ENCODE measurements at regions not wholly inside any gene's neighbourhood (a gene's known extent, or its start where the extent isn't known, plus 50 kb on each side); places are given as distances from the start of the nearest gene placed in this dataset.

- DNase-seq = no peak
- no peaks in the 10 kb centered on the region for H3K27me3 Mint-ChIP-seq
- no peak overlapping the region for H3K4me3 Mint-ChIP-seq
- no peaks in the 10 kb centered on the region for H3K36me3 ChIP-seq (ENCODE audit: insufficient read depth, low read length)
- intact Hi-C loops (cut with micrococcal nuclease) = no loop called here
- no peaks in the 10 kb centered on the region for H3K27me3 ChIP-seq (ENCODE audit: insufficient read depth, low read length)
- peaks cover 10% of the 10 kb centered on the region for H3K4me1 ChIP-seq (ENCODE audit: insufficient read depth, low read length)
- H3K4me1 Mint-ChIP-seq = peaks cover 12 to 18% (median 16%) of the 10 kb centered on the region in 4 donors
- ChIA-PET POLR2A (ENCODE audit: partially characterized antibody) (no interaction called here), CTCF (ENCODE audit: partially characterized antibody) (interaction anchor here (0.7 kb wide), 1 partner anchor 354 kb away, joined by 3 read pairs; no protein-coding TSS in a partner anchor)
- no peak overlapping the region for H3K27ac ChIP-seq (ENCODE audit: low read depth, low read length)
- no peaks in the 10 kb centered on the region for H3K9me3 ChIP-seq (ENCODE audit: control insufficient read depth in 1 of 2, low read length in 2 of 2)
- no peaks in the 10 kb centered on the region for H3K36me3 Mint-ChIP-seq
- no peak overlapping the region for H3K27ac Mint-ChIP-seq
- H3K4me3 ChIP-seq (ENCODE audit: low read length in 2 of 2) = no peak overlapping the region
- H3K9me3 Mint-ChIP-seq = peaks cover 0 to 4% (median 0%) of the 10 kb centered on the region in 8 donors
Observed at GRCh38 chr9:3756071-3756470, 230.3 kb upstream of the RFX3 start.

DNA sequence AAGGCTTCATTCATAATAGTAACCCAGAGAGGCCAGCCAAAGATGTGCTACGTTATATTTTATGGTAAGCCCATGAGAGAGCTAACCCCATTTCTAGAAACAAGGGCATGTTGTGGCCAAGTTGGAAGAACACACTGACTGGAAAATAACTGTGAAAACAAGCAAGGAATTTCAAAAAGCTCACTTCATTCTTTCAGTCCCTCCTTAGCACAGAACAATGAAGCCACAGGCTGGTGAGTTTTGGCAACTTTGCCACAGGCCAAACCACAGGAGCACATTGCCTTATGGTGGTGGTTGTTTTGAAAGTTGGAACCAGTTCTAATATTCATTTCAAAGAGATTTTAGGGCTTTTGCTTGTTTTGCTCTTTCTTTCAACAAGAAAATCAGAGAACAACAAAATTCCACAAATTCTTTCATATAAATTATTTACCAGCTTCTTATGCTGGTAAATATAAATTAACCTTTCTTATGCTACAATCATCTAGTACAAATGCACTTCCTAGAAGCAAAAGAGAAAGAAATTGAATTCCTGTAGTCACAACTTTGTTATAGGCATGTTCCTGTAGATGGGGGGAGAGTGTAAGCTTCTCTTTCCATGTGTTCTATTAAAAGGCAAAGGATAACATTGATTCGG is 225.4 kb upstream of the RFX3 start:
- Histone ChIP-seq H3K27me3 (ENCODE audit: insufficient read depth, low read length) (no peaks in the 10 kb centered on the region), H3K4me1 (ENCODE audit: insufficient read depth, low read length) (no peaks in the 10 kb centered on the region), H3K36me3 (ENCODE audit: insufficient read depth, low read length) (no peaks in the 10 kb centered on the region), H3K4me3 (ENCODE audit: low read length in 2 of 2) (no peak overlapping the region), H3K9me3 (ENCODE audit: control insufficient read depth in 1 of 2, low read length in 2 of 2) (no peaks in the 10 kb centered on the region), H3K27ac (ENCODE audit: low read depth, low read length) (no peak overlapping the region)
- no peak overlapping the region for H3K4me3 Mint-ChIP-seq
- no peak overlapping the region for H3K27ac Mint-ChIP-seq
- intact Hi-C loops (cut with micrococcal nuclease) = no loop called here
- peaks cover 1% of the 10 kb centered on the region in 2 donors for H3K27me3 Mint-ChIP-seq
- no peak for DNase-seq
- no peaks in the 10 kb centered on the region for H3K36me3 Mint-ChIP-seq
- POLR2A ChIA-PET (ENCODE audit: partially characterized antibody) = no interaction called here
- CTCF ChIA-PET (ENCODE audit: partially characterized antibody) = no interaction called here
- peaks cover 0 to 2% (median 0%) of the 10 kb centered on the region in 8 donors for H3K9me3 Mint-ChIP-seq
- H3K4me1 Mint-ChIP-seq = peaks cover 0 to 6% (median 2%) of the 10 kb centered on the region in 4 donors

DNA sequence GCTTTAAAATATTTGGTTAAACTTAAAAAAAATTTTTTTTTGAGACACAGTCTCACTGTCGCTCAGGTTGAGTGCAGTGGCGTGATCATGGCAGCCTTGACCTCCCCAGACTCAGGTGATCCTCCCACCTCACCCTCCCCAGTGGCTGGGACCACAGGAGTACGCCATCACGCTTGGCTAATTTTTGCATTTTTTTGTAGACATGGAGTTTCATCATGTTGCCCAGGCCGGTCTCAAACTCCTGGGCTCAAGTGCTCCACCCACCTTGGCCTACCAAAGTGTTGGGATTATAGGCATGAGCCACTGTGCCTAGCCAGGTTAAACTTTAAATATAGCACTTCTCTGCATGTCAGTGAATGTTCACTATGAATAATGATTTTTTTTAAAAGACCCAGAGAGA is 224.5 kb upstream of the RFX3 start:
- H3K27me3 ChIP-seq (ENCODE audit: insufficient read depth, low read length) = no peaks in the 10 kb centered on the region
- no peaks in the 10 kb centered on the region for H3K4me1 ChIP-seq (ENCODE audit: insufficient read depth, low read length)
- H3K9me3 ChIP-seq (ENCODE audit: control insufficient read depth in 1 of 2, low read length in 2 of 2) = no peaks in the 10 kb centered on the region
- intact Hi-C loops (cut with micrococcal nuclease) = no loop called here
- Mint-ChIP-seq H3K4me1 (peaks cover 0 to 6% (median 2%) of the 10 kb centered on the region in 4 donors), H3K27ac (no peak overlapping the region), H3K9me3 (peaks cover 0 to 2% (median 0%) of the 10 kb centered on the region in 8 donors), H3K27me3 (peaks cover 1 to 4% of the 10 kb centered on the region in 2 donors), H3K36me3 (no peaks in the 10 kb centered on the region), H3K4me3 (no peak overlapping the region)
- ChIA-PET CTCF (ENCODE audit: partially characterized antibody) (no interaction called here), POLR2A (ENCODE audit: partially characterized antibody) (no interaction called here)
- H3K4me3 ChIP-seq (ENCODE audit: low read length in 2 of 2) = no peak overlapping the region
- no peaks in the 10 kb centered on the region for H3K36me3 ChIP-seq (ENCODE audit: insufficient read depth, low read length)
- H3K27ac ChIP-seq (ENCODE audit: low read depth, low read length) = no peak overlapping the region
- no peak for DNase-seq

GRCh38 chr9:3746296-3747275 is 220.8 kb upstream of the RFX3 start:
- POLR2A ChIA-PET (ENCODE audit: partially characterized antibody) = no interaction called here
- Histone ChIP-seq H3K4me1 (ENCODE audit: insufficient read depth, low read length) (no peaks in the 10 kb centered on the region), H3K27me3 (ENCODE audit: insufficient read depth, low read length) (no peaks in the 10 kb centered on the region), H3K4me3 (ENCODE audit: low read length in 2 of 2) (no peak overlapping the region), H3K36me3 (ENCODE audit: insufficient read depth, low read length) (no peaks in the 10 kb centered on the region), H3K27ac (ENCODE audit: low read depth, low read length) (no peak overlapping the region), H3K9me3 (ENCODE audit: control insufficient read depth in 1 of 2, low read length in 2 of 2) (no peaks in the 10 kb centered on the region)
- H3K27ac Mint-ChIP-seq = no peak overlapping the region
- CTCF ChIA-PET (ENCODE audit: partially characterized antibody) = no interaction called here
- peaks cover 0 to 2% (median 0%) of the 10 kb centered on the region in 8 donors for H3K9me3 Mint-ChIP-seq
- no peaks in the 10 kb centered on the region for H3K36me3 Mint-ChIP-seq
- no peak overlapping the region for H3K4me3 Mint-ChIP-seq
- intact Hi-C loops (cut with micrococcal nuclease) = no loop called here
- DNase-seq = no peak
- peaks cover 1 to 9% of the 10 kb centered on the region in 2 donors for H3K27me3 Mint-ChIP-seq
- H3K4me1 Mint-ChIP-seq = peaks cover 0 to 5% (median 1%) of the 10 kb centered on the region in 4 donors

DNA sequence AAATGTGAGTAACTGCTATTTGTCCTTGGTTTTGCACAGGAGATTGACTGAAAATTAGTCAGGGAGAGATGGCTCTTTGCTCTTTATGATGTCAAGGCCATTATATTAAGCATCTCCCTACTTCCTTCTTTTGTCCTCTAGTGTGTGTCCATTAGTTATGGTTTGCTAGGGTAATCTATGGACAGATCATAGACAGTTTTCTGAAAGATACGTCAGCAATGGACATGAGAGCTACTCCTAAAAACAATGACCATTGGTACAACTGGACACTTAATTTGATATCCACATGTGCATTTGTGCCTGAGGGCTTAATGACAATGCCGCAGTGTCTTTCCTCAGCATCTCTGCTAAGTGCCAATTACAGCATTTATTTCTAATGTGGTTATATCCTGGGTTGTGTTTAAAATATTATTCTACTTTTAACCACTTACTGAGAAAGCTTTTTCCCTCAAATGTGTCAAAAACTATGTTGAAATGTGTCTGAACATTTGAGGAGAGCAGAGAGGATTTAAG is 218.2 kb upstream of the RFX3 start:
- ChIA-PET CTCF (ENCODE audit: partially characterized antibody) (no interaction called here), POLR2A (ENCODE audit: partially characterized antibody) (no interaction called here)
- no peaks in the 10 kb centered on the region for H3K4me1 ChIP-seq (ENCODE audit: insufficient read depth, low read length)
- DNase-seq = no peak
- no peaks in the 10 kb centered on the region for H3K9me3 ChIP-seq (ENCODE audit: control insufficient read depth in 1 of 2, low read length in 2 of 2)
- no peaks in the 10 kb centered on the region for H3K4me1 Mint-ChIP-seq
- H3K9me3 Mint-ChIP-seq = no peaks in the 10 kb centered on the region
- H3K27me3 ChIP-seq (ENCODE audit: insufficient read depth, low read length) = no peaks in the 10 kb centered on the region
- H3K27ac Mint-ChIP-seq = no peak overlapping the region
- intact Hi-C loops (cut with micrococcal nuclease) = no loop called here
- no peak overlapping the region for H3K4me3 ChIP-seq (ENCODE audit: low read length in 2 of 2)
- no peak overlapping the region for H3K27ac ChIP-seq (ENCODE audit: low read depth, low read length)
- no peaks in the 10 kb centered on the region for H3K36me3 Mint-ChIP-seq
- no peak overlapping the region for H3K4me3 Mint-ChIP-seq
- H3K27me3 Mint-ChIP-seq = peaks cover 1 to 9% of the 10 kb centered on the region in 2 donors
- H3K36me3 ChIP-seq (ENCODE audit: insufficient read depth, low read length) = no peaks in the 10 kb centered on the region

GRCh38 chr9:3742586-3742985 is 216.8 kb upstream of the RFX3 start:
- H3K27me3 Mint-ChIP-seq = peaks cover 0 to 8% of the 10 kb centered on the region in 2 donors
- Histone ChIP-seq H3K27ac (ENCODE audit: low read depth, low read length) (no peak overlapping the region), H3K27me3 (ENCODE audit: insufficient read depth, low read length) (no peaks in the 10 kb centered on the region), H3K4me1 (ENCODE audit: insufficient read depth, low read length) (no peaks in the 10 kb centered on the region), H3K36me3 (ENCODE audit: insufficient read depth, low read length) (no peaks in the 10 kb centered on the region), H3K9me3 (ENCODE audit: control insufficient read depth in 1 of 2, low read length in 2 of 2) (no peaks in the 10 kb centered on the region), H3K4me3 (ENCODE audit: low read length in 2 of 2) (no peak overlapping the region)
- H3K9me3 Mint-ChIP-seq = no peaks in the 10 kb centered on the region
- CTCF ChIA-PET (ENCODE audit: partially characterized antibody) = interaction anchor here (0.8 kb wide), 1 partner anchor 9 kb away, joined by 3 read pairs; no protein-coding TSS in a partner anchor
- H3K4me1 Mint-ChIP-seq = no peaks in the 10 kb centered on the region
- no peaks in the 10 kb centered on the region for H3K36me3 Mint-ChIP-seq
- intact Hi-C loops (cut with micrococcal nuclease) = no loop called here
- DNase-seq = no peak
- H3K27ac Mint-ChIP-seq = no peak overlapping the region
- POLR2A ChIA-PET (ENCODE audit: partially characterized antibody) = no interaction called here
- H3K4me3 Mint-ChIP-seq = no peak overlapping the region

- intact Hi-C loops (cut with micrococcal nuclease) = no loop called here
- peaks cover 0 to 8% of the 10 kb centered on the region in 2 donors for H3K27me3 Mint-ChIP-seq
- ChIA-PET CTCF (ENCODE audit: partially characterized antibody) (interaction anchor here (0.8 kb wide), 1 partner anchor 8 kb away, joined by 3 read pairs; no protein-coding TSS in a partner anchor), POLR2A (ENCODE audit: partially characterized antibody) (no interaction called here)
- H3K4me1 Mint-ChIP-seq = no peaks in the 10 kb centered on the region
- H3K9me3 ChIP-seq (ENCODE audit: control insufficient read depth in 1 of 2, low read length in 2 of 2) = no peaks in the 10 kb centered on the region
- H3K27ac Mint-ChIP-seq = no peak overlapping the region
- no peaks in the 10 kb centered on the region for H3K9me3 Mint-ChIP-seq
- no peak for DNase-seq
- H3K27me3 ChIP-seq (ENCODE audit: insufficient read depth, low read length) = no peaks in the 10 kb centered on the region
- H3K27ac ChIP-seq (ENCODE audit: low read depth, low read length) = no peak overlapping the region
- no peak overlapping the region for H3K4me3 ChIP-seq (ENCODE audit: low read length in 2 of 2)
- no peak overlapping the region for H3K4me3 Mint-ChIP-seq
- H3K36me3 Mint-ChIP-seq = no peaks in the 10 kb centered on the region
- H3K4me1 ChIP-seq (ENCODE audit: insufficient read depth, low read length) = no peaks in the 10 kb centered on the region
- no peaks in the 10 kb centered on the region for H3K36me3 ChIP-seq (ENCODE audit: insufficient read depth, low read length)
Observed at GRCh38 chr9:3741729-3742128, 215.9 kb upstream of the RFX3 start.
